T1000 (cell line): ENCODE measurements at regions not wholly inside any gene's neighbourhood (a gene's known extent, or its start where the extent isn't known, plus 50 kb on each side); places are given as distances from the start of the nearest gene placed in this dataset.

Source experiments
- DNase-seq: peaks from one replicate; lab custom pipeline; 2025; ENCODE audit warnings: mixed read lengths; lab: John Stamatoyannopoulos, UW

- DNase-seq = no peak
These were observed 106.5 kb upstream of the SLC4A7 start for GRCh38 chr3:27590437-27591298.

GRCh38 chr3:27589795-27590194 lies 105.6 kb upstream of the SLC4A7 start:
- DNase-seq = no peak

GRCh38 chr3:27585429-27585828 lies 101.2 kb upstream of the SLC4A7 start:
- no peak for DNase-seq

GRCh38 chr3:27584874-27585273 lies 100.7 kb upstream of the SLC4A7 start:
- DNase-seq = no peak

GRCh38 chr3:27581852-27582251 lies 97.7 kb upstream of the SLC4A7 start:
- DNase-seq = no peak

- no peak for DNase-seq
These were observed 93.8 kb upstream of the SLC4A7 start for GRCh38 chr3:27578032-27578431.

DNA sequence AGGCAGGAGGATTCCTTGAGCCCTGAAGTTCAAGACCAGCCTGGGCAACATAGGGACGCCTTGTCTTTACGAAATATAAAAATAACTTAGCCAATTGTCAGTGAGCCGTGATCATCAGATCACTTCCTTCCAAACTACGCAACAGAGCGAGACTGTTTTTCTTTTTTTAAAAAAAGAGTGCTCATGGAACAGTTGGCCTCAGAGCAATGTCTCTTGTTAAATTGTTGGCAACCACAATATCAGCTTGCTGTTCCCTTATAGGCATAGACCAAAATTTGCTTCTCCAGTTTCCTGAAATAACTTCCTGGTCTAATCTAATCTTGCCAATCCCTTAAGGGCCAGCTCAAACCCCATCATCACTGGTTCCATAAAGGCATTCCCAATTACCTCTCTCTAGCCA lies 93.3 kb upstream of the SLC4A7 start:
- DNase-seq = no peak

GRCh38 chr3:27576171-27576570 lies 92.0 kb upstream of the SLC4A7 start:
- no peak for DNase-seq

- no peak for DNase-seq
These were observed 91.3 kb upstream of the SLC4A7 start for GRCh38 chr3:27575499-27575898.

GRCh38 chr3:27574438-27574795 lies 90.2 kb upstream of the SLC4A7 start:
- no peak for DNase-seq

DNA sequence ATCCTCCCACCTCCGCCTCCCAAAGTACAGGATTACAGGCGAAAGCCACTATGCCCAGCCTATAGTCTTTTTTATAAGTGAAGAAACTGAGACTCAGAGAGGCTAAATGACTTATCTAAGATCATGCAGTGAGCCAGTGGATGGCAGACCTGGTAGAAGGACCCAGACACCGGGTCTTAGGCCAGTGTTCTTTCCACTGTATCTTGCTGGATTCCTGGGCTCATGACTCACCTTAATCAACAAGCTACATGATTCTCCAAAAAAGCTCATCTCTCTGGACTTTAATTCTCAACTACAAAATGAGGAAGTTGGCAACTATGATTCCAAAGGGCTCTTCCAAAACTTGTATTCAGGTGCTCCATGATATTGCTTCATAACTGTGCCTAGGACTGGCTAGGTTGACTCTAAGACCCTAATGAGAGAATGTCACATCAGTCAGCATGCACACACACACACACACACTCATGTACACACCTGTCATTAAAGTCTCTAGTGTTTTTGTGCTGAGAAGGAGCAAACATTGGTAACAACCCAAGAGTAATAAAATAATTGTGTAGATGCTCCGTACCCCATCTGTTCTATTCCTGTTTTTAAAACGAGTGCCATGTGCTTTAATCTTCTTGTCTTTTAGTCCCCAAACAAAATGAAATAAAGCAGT lies 89.7 kb upstream of the SLC4A7 start:
- DNase-seq = no peak

- no peak for DNase-seq
These were observed 89.0 kb upstream of the SLC4A7 start for GRCh38 chr3:27573138-27573537.

- DNase-seq = no peak
These were observed 87.2 kb upstream of the SLC4A7 start for GRCh38 chr3:27571345-27571744.

DNA sequence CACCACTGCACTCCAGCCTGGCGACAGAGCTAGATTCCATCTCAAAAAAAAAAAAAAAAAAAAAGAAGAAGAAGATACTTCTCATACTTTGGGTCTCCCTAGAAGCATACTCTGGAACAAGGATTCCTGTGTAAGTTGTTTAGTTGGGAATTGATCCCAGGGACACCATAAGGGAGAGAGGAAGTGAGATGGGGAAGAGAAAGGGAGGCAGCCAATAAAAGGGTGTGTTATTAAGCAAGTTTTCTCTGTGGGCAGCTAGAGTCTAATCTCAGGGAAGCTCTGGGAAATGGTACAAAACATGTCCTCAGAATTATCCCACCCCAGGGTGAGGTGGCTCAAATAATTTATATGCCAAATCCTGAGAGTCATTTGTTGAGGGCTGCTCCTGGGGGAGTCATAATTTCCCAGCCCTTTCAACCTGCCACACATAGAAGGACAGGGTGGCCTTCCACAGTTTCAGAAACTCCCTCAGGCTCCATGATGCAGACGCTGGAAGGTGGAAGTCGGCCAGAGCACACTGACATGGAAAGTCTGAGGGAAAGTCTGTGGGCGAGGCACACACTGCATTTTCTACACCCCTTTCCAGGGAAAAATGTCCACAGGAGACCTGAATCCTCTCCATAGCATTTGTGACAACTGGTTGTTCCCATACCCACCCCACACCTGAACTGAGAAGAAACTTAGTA lies 86.4 kb upstream of the SLC4A7 start:
- no peak for DNase-seq

DNA sequence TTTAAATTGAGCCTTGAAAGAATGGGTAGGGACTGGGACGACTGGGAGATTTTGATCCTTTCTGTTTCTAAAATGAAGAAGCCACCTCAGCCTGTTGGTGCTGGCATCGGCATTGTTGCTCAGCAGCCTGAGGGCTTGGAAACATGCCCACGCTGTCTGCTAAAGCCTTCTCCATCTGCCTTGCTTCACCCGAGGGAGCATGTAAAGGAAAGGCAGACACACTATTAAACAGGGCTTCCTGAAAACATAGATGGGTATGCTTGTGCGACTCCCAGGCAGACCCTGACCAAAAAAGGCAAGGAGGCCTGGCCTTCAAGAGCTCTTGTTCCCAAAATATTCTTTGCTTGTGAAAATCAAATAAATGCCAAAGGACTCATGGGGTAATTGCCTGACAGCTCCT lies 84.2 kb upstream of the SLC4A7 start:
- peak; percentile 69 for DNase-seq

GRCh38 chr3:27567251-27567650 lies 83.1 kb upstream of the SLC4A7 start:
- no peak for DNase-seq

GRCh38 chr3:27565201-27565852 lies 81.1 kb upstream of the SLC4A7 start:
- no peak for DNase-seq

GRCh38 chr3:27561576-27561975 lies 77.4 kb upstream of the SLC4A7 start:
- no peak for DNase-seq

DNA sequence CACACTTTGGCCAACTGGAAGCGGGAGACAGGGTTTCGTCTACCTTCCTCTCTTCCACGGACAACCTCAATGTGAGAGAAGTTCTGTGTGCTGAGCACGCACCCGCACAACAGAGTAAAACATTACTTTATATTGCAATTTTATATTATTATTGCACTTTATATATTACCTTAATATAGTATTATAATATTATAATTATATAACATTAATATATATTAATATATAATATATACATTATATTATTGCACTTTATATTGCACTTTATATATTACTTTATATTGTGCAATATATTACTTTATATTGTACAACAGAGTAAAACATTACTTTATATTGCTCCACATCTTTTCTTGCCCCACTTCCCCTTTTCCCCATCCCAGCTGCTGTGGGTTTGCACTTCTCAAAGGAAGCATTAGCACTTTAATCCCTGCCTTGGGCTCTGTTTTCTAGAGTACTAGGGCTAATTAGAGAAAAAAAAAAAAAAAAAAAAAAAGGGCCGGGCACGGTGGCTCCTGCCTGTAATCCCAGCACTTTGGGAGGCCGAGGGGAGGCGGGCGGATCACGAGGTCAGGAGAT lies 76.4 kb upstream of the SLC4A7 start:
- no peak for DNase-seq

DNA sequence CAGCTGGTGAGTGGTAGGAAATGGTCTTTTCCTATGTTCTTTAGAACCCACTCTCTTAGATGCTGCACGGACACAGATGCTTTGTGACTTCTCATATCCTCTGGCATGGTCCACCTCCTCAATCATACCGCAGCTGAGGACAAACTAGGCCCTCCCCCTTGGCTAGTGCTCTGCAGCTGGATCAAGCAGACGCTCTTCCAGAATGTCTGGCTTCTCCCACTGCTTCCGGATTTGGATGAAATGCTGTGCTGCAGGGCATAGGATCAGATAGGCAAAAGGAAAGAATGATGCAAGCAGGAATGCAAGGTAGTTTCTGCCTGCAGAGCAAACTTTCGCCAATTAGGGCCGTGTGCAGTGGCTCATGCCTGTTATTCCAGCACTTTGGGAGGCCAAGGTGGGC lies 75.7 kb upstream of the SLC4A7 start:
- no peak for DNase-seq

DNA sequence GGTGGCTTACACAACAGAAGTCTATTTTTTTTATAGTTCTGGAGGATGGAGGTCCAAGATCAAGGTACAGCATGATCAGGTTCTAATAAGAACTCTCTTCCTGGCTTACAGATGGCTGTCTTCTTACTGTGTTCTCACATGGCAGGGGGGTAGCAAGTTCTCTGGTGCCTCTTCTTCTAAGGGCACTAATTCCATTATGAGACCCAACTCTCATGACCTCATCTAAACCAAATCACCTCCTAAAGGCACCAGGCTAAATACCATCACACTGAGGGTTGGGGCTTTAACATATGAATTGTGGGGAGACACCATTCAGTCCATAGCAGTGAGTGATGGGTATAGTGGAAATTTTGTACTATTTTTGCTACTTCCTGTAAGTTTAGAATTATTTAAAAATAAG lies 75.2 kb upstream of the SLC4A7 start:
- DNase-seq = no peak

DNA sequence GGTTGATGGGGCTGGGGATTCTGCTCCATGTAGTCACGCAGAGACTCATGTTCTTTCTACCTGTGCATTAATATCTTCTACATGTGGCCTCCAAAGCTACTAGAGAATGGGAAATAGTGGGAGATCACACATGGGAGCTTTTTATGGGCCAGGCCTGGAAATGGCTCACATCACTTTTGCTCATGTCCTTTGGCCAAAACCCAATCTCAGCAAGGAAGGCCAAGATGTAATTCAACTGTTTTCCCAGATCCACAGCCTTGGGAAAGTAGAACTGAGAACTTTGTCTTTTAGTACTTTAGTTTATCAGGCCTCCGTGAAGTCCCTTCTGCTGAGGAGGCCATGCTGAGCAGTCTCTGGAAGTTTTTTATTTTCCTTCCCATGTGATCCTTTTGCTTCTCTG lies 73.2 kb upstream of the SLC4A7 start:
- DNase-seq = no peak
